Caco-2 (cell line): ENCODE measurements at regions not wholly inside any gene's neighbourhood (a gene's known extent, or its start where the extent isn't known, plus 50 kb on each side); places are given as distances from the start of the nearest gene placed in this dataset.

Experiments
- BruUV-seq: library from RNA; stranded (reverse); fragments of 400-500 nt; replicated peaks from 2 replicates; lab custom pipeline; 2021; lab: Mats Ljungman, UMichigan
- CTCF ChIA-PET: fragments of 300-600 bp; sonication (Branson Sonifier 250); formaldehyde crosslinking; loops from one replicate; lab custom pipeline; 2022; ENCODE audit warnings: antibody characterized with exemption; lab: Charles Lee
- POLR2A ChIA-PET: fragments of 300-600 bp; sonication (Branson Sonifier 250); formaldehyde crosslinking; loops from one replicate; lab custom pipeline; 2022; ENCODE audit warnings: antibody characterized with exemption; lab: Charles Lee
- DNase-seq, 2 experiments: peaks; one replicate each; pipeline versions ENCODE4 v3.0.0 to v3.0.0-alpha.2; 2020 to 2022
- H3K27me3 ChIP-seq: replicated peaks from 2 replicates; pipeline ENCODE4 v1.6.0; 2011; ENCODE audit warnings: low read length; ENCODE audit not compliant: control insufficient read depth, insufficient read depth
- H3K36me3 ChIP-seq: 2 replicates; pipeline ENCODE4 v1.5.1; 2011; ENCODE audit warnings: low read length; ENCODE audit not compliant: control insufficient read depth, insufficient read depth
- H3K4me1 ChIP-seq: fragments of 250-450 bp; sonication (Bioruptor Pico); 2 replicates; pipeline ENCODE4 v1.5.1; 2020; ENCODE audit warnings: mild to moderate bottlenecking
- H3K4me3 ChIP-seq: 2 replicates; pipeline ENCODE4 v1.5.1; 2011; ENCODE audit warnings: low read depth, mild to moderate bottlenecking, control low read depth, low read length
- H3K9me3 ChIP-seq: fragments of 250-450 bp; sonication (Bioruptor Pico); 2 replicates; pipeline ENCODE4 v1.5.1; 2020; ENCODE audit warnings: mild to moderate bottlenecking, moderate library complexity
- H3K27ac Mint-ChIP-seq: one replicate; pipeline ENCODE4 v1.8.0; 2022; ENCODE audit warnings: mixed read lengths; ENCODE audit not compliant: unreplicated experiment
- H3K27me3 Mint-ChIP-seq: one replicate; pipeline ENCODE4 v1.8.0; 2022; ENCODE audit warnings: mixed read lengths; ENCODE audit not compliant: insufficient read depth, unreplicated experiment
- H3K36me3 Mint-ChIP-seq: one replicate; pipeline ENCODE4 v1.8.0; 2022; ENCODE audit warnings: mild to moderate bottlenecking, mixed read lengths; ENCODE audit not compliant: insufficient read depth, unreplicated experiment
- H3K4me1 Mint-ChIP-seq: one replicate; pipeline ENCODE4 v1.8.0; 2022; ENCODE audit warnings: low read depth, mixed read lengths; ENCODE audit not compliant: unreplicated experiment
- H3K4me3 Mint-ChIP-seq: one replicate; pipeline ENCODE4 v1.8.0; 2022; ENCODE audit warnings: mild to moderate bottlenecking, moderate library complexity, mixed read lengths; ENCODE audit not compliant: unreplicated experiment
- H3K9me3 Mint-ChIP-seq: one replicate; pipeline ENCODE4 v1.8.0; 2022; ENCODE audit warnings: mixed read lengths; ENCODE audit not compliant: unreplicated experiment
- intact Hi-C: fragments of 100-400 bp; cut with micrococcal nuclease; formaldehyde crosslinking; loops from one replicate; pipeline ENCODE4 v1.10.0; 2022; ENCODE audit not compliant: unreplicated experiment
- TF ChIP-seq, protein P1 (sequence below), 2 experiments: fragments of 200-600 bp in 1 of 2; IDR thresholded peaks; 1 replicate in 1 of 2; 2 replicates in 1 of 2; pipeline versions ENCODE4 v1.5.1 to v1.8.0; 2011 to 2022; ENCODE audit warnings: antibody characterized with exemption in 1 of 2, control low read depth in 1 of 2, inconsistent platforms in 1 of 2, low read depth in 1 of 2, low read length in 1 of 2, mild to moderate bottlenecking in 1 of 2, moderate library complexity in 1 of 2; ENCODE audit not compliant: insufficient read depth in 1 of 2, severe bottlenecking in 1 of 2, unreplicated experiment in 1 of 2

- POLR2A ChIA-PET = no interaction called here
- no peaks in the 10 kb centered on the region for H3K9me3 ChIP-seq
Observed at GRCh38 chr1:55558515-55558914, 343.4 kb upstream of the USP24 start.

GRCh38 chr1:55555956-55556725, 341.0 kb upstream of the USP24 start:
- intact Hi-C loops = no loop called here
- DNase-seq = no peak
- Mint-ChIP-seq H3K9me3 (peaks cover 2% of the 10 kb centered on the region), H3K27ac (no peak overlapping the region), H3K4me3 (no peak overlapping the region), H3K4me1 (no peaks in the 10 kb centered on the region), H3K36me3 (no peaks in the 10 kb centered on the region), H3K27me3 (no peaks in the 10 kb centered on the region)
- TF ChIP-seq, protein P1, sequence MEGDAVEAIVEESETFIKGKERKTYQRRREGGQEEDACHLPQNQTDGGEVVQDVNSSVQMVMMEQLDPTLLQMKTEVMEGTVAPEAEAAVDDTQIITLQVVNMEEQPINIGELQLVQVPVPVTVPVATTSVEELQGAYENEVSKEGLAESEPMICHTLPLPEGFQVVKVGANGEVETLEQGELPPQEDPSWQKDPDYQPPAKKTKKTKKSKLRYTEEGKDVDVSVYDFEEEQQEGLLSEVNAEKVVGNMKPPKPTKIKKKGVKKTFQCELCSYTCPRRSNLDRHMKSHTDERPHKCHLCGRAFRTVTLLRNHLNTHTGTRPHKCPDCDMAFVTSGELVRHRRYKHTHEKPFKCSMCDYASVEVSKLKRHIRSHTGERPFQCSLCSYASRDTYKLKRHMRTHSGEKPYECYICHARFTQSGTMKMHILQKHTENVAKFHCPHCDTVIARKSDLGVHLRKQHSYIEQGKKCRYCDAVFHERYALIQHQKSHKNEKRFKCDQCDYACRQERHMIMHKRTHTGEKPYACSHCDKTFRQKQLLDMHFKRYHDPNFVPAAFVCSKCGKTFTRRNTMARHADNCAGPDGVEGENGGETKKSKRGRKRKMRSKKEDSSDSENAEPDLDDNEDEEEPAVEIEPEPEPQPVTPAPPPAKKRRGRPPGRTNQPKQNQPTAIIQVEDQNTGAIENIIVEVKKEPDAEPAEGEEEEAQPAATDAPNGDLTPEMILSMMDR (IDR thresholded peaks at IDR 0.05; ENCODE audit: insufficient read depth in 1 of 2, low read depth in 1 of 2, low read length in 1 of 2, severe bottlenecking in 1 of 2, unreplicated experiment in 1 of 2) = no peak
- no peaks in the 10 kb centered on the region for H3K4me1 ChIP-seq
- no peaks in the 10 kb centered on the region for H3K9me3 ChIP-seq
- CTCF ChIA-PET = no interaction called here
- H3K36me3 ChIP-seq = no peaks in the 10 kb centered on the region
- no peak overlapping the region for H3K4me3 ChIP-seq
- no peaks in the 10 kb centered on the region for H3K27me3 ChIP-seq
- no TSS peak for BruUV-seq
- POLR2A ChIA-PET = no interaction called here

More at GRCh38 chr1:55558515-55558914, 343.4 kb upstream of the USP24 start:
- Mint-ChIP-seq H3K4me1 (no peaks in the 10 kb centered on the region), H3K27ac (no peak overlapping the region), H3K9me3 (peaks cover 8% of the 10 kb centered on the region), H3K27me3 (no peaks in the 10 kb centered on the region), H3K4me3 (no peak overlapping the region), H3K36me3 (no peaks in the 10 kb centered on the region)
- no peaks in the 10 kb centered on the region for H3K36me3 ChIP-seq
- CTCF ChIA-PET = no interaction called here
- intact Hi-C loops = no loop called here
- no peaks in the 10 kb centered on the region for H3K4me1 ChIP-seq
- no peaks in the 10 kb centered on the region for H3K27me3 ChIP-seq
- no peak for DNase-seq
- no TSS peak for BruUV-seq
- TF ChIP-seq, protein P1 (IDR thresholded peaks at IDR 0.05; ENCODE audit: insufficient read depth in 1 of 2, low read depth in 1 of 2, low read length in 1 of 2, severe bottlenecking in 1 of 2, unreplicated experiment in 1 of 2) = no peak
- H3K4me3 ChIP-seq = no peak overlapping the region

- no TSS peak for BruUV-seq
- Histone ChIP-seq H3K27me3 (no peaks in the 10 kb centered on the region), H3K4me1 (no peaks in the 10 kb centered on the region), H3K36me3 (no peaks in the 10 kb centered on the region), H3K4me3 (no peak overlapping the region), H3K9me3 (no peaks in the 10 kb centered on the region)
- intact Hi-C loops = no loop called here
- TF ChIP-seq, protein P1 (IDR thresholded peaks at IDR 0.05; ENCODE audit: insufficient read depth in 1 of 2, low read depth in 1 of 2, low read length in 1 of 2, severe bottlenecking in 1 of 2, unreplicated experiment in 1 of 2) = no peak
- no peak overlapping the region for H3K27ac Mint-ChIP-seq
- no peak overlapping the region for H3K4me3 Mint-ChIP-seq
- H3K36me3 Mint-ChIP-seq = no peaks in the 10 kb centered on the region
- H3K4me1 Mint-ChIP-seq = no peaks in the 10 kb centered on the region
- DNase-seq = no peak
- ChIA-PET POLR2A (no interaction called here), CTCF (no interaction called here)
- H3K27me3 Mint-ChIP-seq = no peaks in the 10 kb centered on the region
- H3K9me3 Mint-ChIP-seq = no peaks in the 10 kb centered on the region
Observed at GRCh38 chr1:55554611-55555010, 339.4 kb upstream of the USP24 start.
